ENCODE measurements at regions not wholly inside any gene's neighbourhood (a gene's known extent, or its start where the extent isn't known, plus 50 kb on each side); places are given as distances from the start of the nearest gene placed in this dataset.
"Not testable (repeated sequence)": the region's sequence is repeated elsewhere in the genome, so short reads cannot be mapped to it uniquely, and the experiment has no call there.

- TF ChIP-seq EZH2 (IDR thresholded peaks at IDR 0.05; ENCODE audit: low read length) (no peak), CTCF (optimal IDR thresholded peaks at IDR 0.05 in 1 of 3, IDR thresholded peaks at IDR 0.05 in 1 of 3, conservative IDR thresholded peaks at IDR 0.05 in 1 of 3; ENCODE audit: extremely low read depth in 1 of 3, insufficient read depth in 2 of 3, low read length in 3 of 3) (no peak)
- no peaks in the 10 kb centered on the region for H4K20me1 ChIP-seq (ENCODE audit: control insufficient read depth, extremely low read depth, insufficient read depth, low read length)
- no peak for DNase-seq (ENCODE audit: low read depth, low spot score)
- no peak overlapping the region for H3K4me3 ChIP-seq (ENCODE audit: control insufficient read depth in 2 of 3, extremely low read depth in 1 of 3, insufficient read depth in 2 of 3, low read depth in 1 of 3, low read length in 3 of 3)
- H2AFZ ChIP-seq (ENCODE audit: control insufficient read depth, low read length), result no peak overlapping the region
- no peaks in the 10 kb centered on the region for H3K9me1 ChIP-seq (ENCODE audit: control insufficient read depth, extremely low read depth, insufficient read depth, low read length)
- H3K79me2 ChIP-seq (ENCODE audit: control insufficient read depth, insufficient read depth, low read length), result no peaks in the 10 kb centered on the region
- H3K36me3 ChIP-seq (ENCODE audit: control insufficient read depth in 2 of 2, extremely low read depth in 1 of 2, insufficient read depth in 2 of 2, low read length in 2 of 2), result no peaks in the 10 kb centered on the region
- dilution Hi-C loops (cut with MboI; ENCODE audit: extremely low pct_ligation_motif_present, low sequenced_read_pairs), result no loop called here
- no peaks in the 10 kb centered on the region for H3K9me3 ChIP-seq (ENCODE audit: control insufficient read depth, low read depth, low read length)
- H3K27ac ChIP-seq (ENCODE audit: control insufficient read depth, insufficient read depth, low read length), result no peak overlapping the region
- FAIRE-seq, result no peak
- H3K4me1 ChIP-seq (ENCODE audit: control insufficient read depth, extremely low read depth, insufficient read depth, low read length), result no peaks in the 10 kb centered on the region
- H3K27me3 ChIP-seq (ENCODE audit: control insufficient read depth, extremely low read depth, insufficient read depth, low read length), result peaks cover 7% of the 10 kb centered on the region
- no peak overlapping the region for H3K9ac ChIP-seq (ENCODE audit: control insufficient read depth, extremely low read depth, insufficient read depth, low read length)
- H3K4me2 ChIP-seq (ENCODE audit: control insufficient read depth, extremely low read depth, insufficient read depth, low read depth, low read length), result no peak overlapping the region
Observed at GRCh38 chr6:142648526-142648925, 296.4 kb downstream of the HIVEP2 start.

GRCh38 chr6:142649438-142650234, 295.3 kb downstream of the HIVEP2 start:
- H3K27me3 ChIP-seq (ENCODE audit: control insufficient read depth, extremely low read depth, insufficient read depth, low read length); H3K9me3 ChIP-seq (ENCODE audit: control insufficient read depth, low read depth, low read length); H2AFZ ChIP-seq (ENCODE audit: control insufficient read depth, low read length); H3K4me1 ChIP-seq (ENCODE audit: control insufficient read depth, extremely low read depth, insufficient read depth, low read length); H3K4me2 ChIP-seq (ENCODE audit: control insufficient read depth, extremely low read depth, insufficient read depth, low read depth, low read length); dilution Hi-C loops (cut with MboI; ENCODE audit: extremely low pct_ligation_motif_present, low sequenced_read_pairs); H3K9me1 ChIP-seq (ENCODE audit: control insufficient read depth, extremely low read depth, insufficient read depth, low read length); H3K9ac ChIP-seq (ENCODE audit: control insufficient read depth, extremely low read depth, insufficient read depth, low read length); H3K36me3 ChIP-seq (ENCODE audit: control insufficient read depth in 2 of 2, extremely low read depth in 1 of 2, insufficient read depth in 2 of 2, low read length in 2 of 2); DNase-seq (ENCODE audit: low read depth, low spot score); H3K4me3 ChIP-seq (ENCODE audit: control insufficient read depth in 2 of 3, extremely low read depth in 1 of 3, insufficient read depth in 2 of 3, low read depth in 1 of 3, low read length in 3 of 3); H3K27ac ChIP-seq (ENCODE audit: control insufficient read depth, insufficient read depth, low read length); H3K79me2 ChIP-seq (ENCODE audit: control insufficient read depth, insufficient read depth, low read length); FAIRE-seq; H4K20me1 ChIP-seq (ENCODE audit: control insufficient read depth, extremely low read depth, insufficient read depth, low read length): not testable (repeated sequence)

GRCh38 chr6:142651384-142651783, 293.6 kb downstream of the HIVEP2 start:
- dilution Hi-C loops (cut with MboI; ENCODE audit: extremely low pct_ligation_motif_present, low sequenced_read_pairs), result no loop called here
- no peak overlapping the region for H3K4me2 ChIP-seq (ENCODE audit: control insufficient read depth, extremely low read depth, insufficient read depth, low read depth, low read length)
- H2AFZ ChIP-seq (ENCODE audit: control insufficient read depth, low read length), result no peak overlapping the region
- FAIRE-seq (no peak), DNase-seq (ENCODE audit: low read depth, low spot score) (no peak)
- no peaks in the 10 kb centered on the region for H3K9me3 ChIP-seq (ENCODE audit: control insufficient read depth, low read depth, low read length)
- H3K79me2 ChIP-seq (ENCODE audit: control insufficient read depth, insufficient read depth, low read length), result no peaks in the 10 kb centered on the region
- no peaks in the 10 kb centered on the region for H4K20me1 ChIP-seq (ENCODE audit: control insufficient read depth, extremely low read depth, insufficient read depth, low read length)
- peaks cover 4% of the 10 kb centered on the region for H3K27me3 ChIP-seq (ENCODE audit: control insufficient read depth, extremely low read depth, insufficient read depth, low read length)
- no peaks in the 10 kb centered on the region for H3K4me1 ChIP-seq (ENCODE audit: control insufficient read depth, extremely low read depth, insufficient read depth, low read length)
- H3K36me3 ChIP-seq (ENCODE audit: control insufficient read depth in 2 of 2, extremely low read depth in 1 of 2, insufficient read depth in 2 of 2, low read length in 2 of 2), result no peaks in the 10 kb centered on the region
- H3K4me3 ChIP-seq (ENCODE audit: control insufficient read depth in 2 of 3, extremely low read depth in 1 of 3, insufficient read depth in 2 of 3, low read depth in 1 of 3, low read length in 3 of 3), result no peak overlapping the region
- H3K9ac ChIP-seq (ENCODE audit: control insufficient read depth, extremely low read depth, insufficient read depth, low read length), result no peak overlapping the region
- no peak overlapping the region for H3K27ac ChIP-seq (ENCODE audit: control insufficient read depth, insufficient read depth, low read length)
- H3K9me1 ChIP-seq (ENCODE audit: control insufficient read depth, extremely low read depth, insufficient read depth, low read length), result no peaks in the 10 kb centered on the region
- no peak for TF ChIP-seq CTCF (optimal IDR thresholded peaks at IDR 0.05 in 1 of 3, IDR thresholded peaks at IDR 0.05 in 1 of 3, conservative IDR thresholded peaks at IDR 0.05 in 1 of 3; ENCODE audit: extremely low read depth in 1 of 3, insufficient read depth in 2 of 3, low read length in 3 of 3)
- no peak for TF ChIP-seq EZH2 (IDR thresholded peaks at IDR 0.05; ENCODE audit: low read length)
